ENCODE measurements at regions not wholly inside any gene's neighbourhood (a gene's known extent, or its start where the extent isn't known, plus 50 kb on each side); places are given as distances from the start of the nearest gene placed in this dataset.

GRCh38 chr7:89773611-89774010, 380.7 kb upstream of the STEAP1 start:
- no peaks in the 10 kb centered on the region for H4K20me1 ChIP-seq (ENCODE audit: insufficient read depth, low read length)
- no peak overlapping the region for H3K9ac ChIP-seq (ENCODE audit: low read length)
- H3K27ac ChIP-seq (ENCODE audit: low read length), result no peak overlapping the region
- no peak for TF ChIP-seq EZH2phosphoT487 (IDR thresholded peaks at IDR 0.05; ENCODE audit: low read depth)
- TF ChIP-seq CTCF (IDR thresholded peaks at IDR 0.05; ENCODE audit: low read depth, low read length), result no peak
- H3K36me3 ChIP-seq (replicated peaks; ENCODE audit: low read depth, low read length), result no peaks in the 10 kb centered on the region
- H3K4me2 ChIP-seq (ENCODE audit: low read length), result no peak overlapping the region
- H3K4me1 ChIP-seq (ENCODE audit: low read length), result no peaks in the 10 kb centered on the region
- no peak overlapping the region for H3K4me3 ChIP-seq (ENCODE audit: low read length)
- H3K79me2 ChIP-seq (ENCODE audit: low read length), result no peaks in the 10 kb centered on the region
- H3K27me3 ChIP-seq (ENCODE audit: low read depth, low read length), result no peaks in the 10 kb centered on the region
- H2AFZ ChIP-seq (ENCODE audit: low read depth, low read length), result no peak overlapping the region
- no peaks in the 10 kb centered on the region for H3K9me3 ChIP-seq (ENCODE audit: insufficient read depth, low read length)

- Histone ChIP-seq H3K27me3 (ENCODE audit: low read depth, low read length) (no peaks in the 10 kb centered on the region), H4K20me1 (ENCODE audit: insufficient read depth, low read length) (no peaks in the 10 kb centered on the region), H3K4me3 (ENCODE audit: low read length) (no peak overlapping the region), H2AFZ (ENCODE audit: low read depth, low read length) (no peak overlapping the region), H3K79me2 (ENCODE audit: low read length) (no peaks in the 10 kb centered on the region), H3K36me3 (replicated peaks; ENCODE audit: low read depth, low read length) (no peaks in the 10 kb centered on the region), H3K27ac (ENCODE audit: low read length) (no peak overlapping the region), H3K4me2 (ENCODE audit: low read length) (no peak overlapping the region), H3K4me1 (ENCODE audit: low read length) (no peaks in the 10 kb centered on the region), H3K9me3 (ENCODE audit: insufficient read depth, low read length) (no peaks in the 10 kb centered on the region), H3K9ac (ENCODE audit: low read length) (no peak overlapping the region)
- no peak for TF ChIP-seq EZH2phosphoT487 (IDR thresholded peaks at IDR 0.05; ENCODE audit: low read depth)
- no peak for TF ChIP-seq CTCF (IDR thresholded peaks at IDR 0.05; ENCODE audit: low read depth, low read length)
Observed at GRCh38 chr7:89775459-89775858, 378.8 kb upstream of the STEAP1 start.

- H3K79me2 ChIP-seq (ENCODE audit: low read length), result no peaks in the 10 kb centered on the region
- H2AFZ ChIP-seq (ENCODE audit: low read depth, low read length), result no peak overlapping the region
- no peak overlapping the region for H3K9ac ChIP-seq (ENCODE audit: low read length)
- H3K4me3 ChIP-seq (ENCODE audit: low read length), result no peak overlapping the region
- TF ChIP-seq EZH2phosphoT487 (IDR thresholded peaks at IDR 0.05; ENCODE audit: low read depth), result no peak
- TF ChIP-seq CTCF (IDR thresholded peaks at IDR 0.05; ENCODE audit: low read depth, low read length), result no peak
- no peaks in the 10 kb centered on the region for H3K36me3 ChIP-seq (replicated peaks; ENCODE audit: low read depth, low read length)
- H3K4me1 ChIP-seq (ENCODE audit: low read length), result no peaks in the 10 kb centered on the region
- H3K27ac ChIP-seq (ENCODE audit: low read length), result no peak overlapping the region
- no peak overlapping the region for H3K4me2 ChIP-seq (ENCODE audit: low read length)
- H3K27me3 ChIP-seq (ENCODE audit: low read depth, low read length), result no peaks in the 10 kb centered on the region
- no peaks in the 10 kb centered on the region for H3K9me3 ChIP-seq (ENCODE audit: insufficient read depth, low read length)
- no peaks in the 10 kb centered on the region for H4K20me1 ChIP-seq (ENCODE audit: insufficient read depth, low read length)
Observed at GRCh38 chr7:89776980-89777379, 377.3 kb upstream of the STEAP1 start.

GRCh38 chr7:89777499-89777898, 376.8 kb upstream of the STEAP1 start:
- Histone ChIP-seq H3K4me2 (ENCODE audit: low read length) (no peak overlapping the region), H3K4me1 (ENCODE audit: low read length) (no peaks in the 10 kb centered on the region), H2AFZ (ENCODE audit: low read depth, low read length) (no peak overlapping the region), H3K79me2 (ENCODE audit: low read length) (no peaks in the 10 kb centered on the region), H3K4me3 (ENCODE audit: low read length) (no peak overlapping the region), H3K27ac (ENCODE audit: low read length) (no peak overlapping the region), H4K20me1 (ENCODE audit: insufficient read depth, low read length) (no peaks in the 10 kb centered on the region), H3K9me3 (ENCODE audit: insufficient read depth, low read length) (no peaks in the 10 kb centered on the region), H3K27me3 (ENCODE audit: low read depth, low read length) (no peaks in the 10 kb centered on the region), H3K36me3 (replicated peaks; ENCODE audit: low read depth, low read length) (no peaks in the 10 kb centered on the region), H3K9ac (ENCODE audit: low read length) (no peak overlapping the region)
- TF ChIP-seq CTCF (IDR thresholded peaks at IDR 0.05; ENCODE audit: low read depth, low read length) (no peak), EZH2phosphoT487 (IDR thresholded peaks at IDR 0.05; ENCODE audit: low read depth) (no peak)

All from OCI-LY3 (cell line).